Nephron (organoid): ENCODE measurements at regions not wholly inside any gene's neighbourhood (a gene's known extent, or its start where the extent isn't known, plus 50 kb on each side); places are given as distances from the start of the nearest gene placed in this dataset.

Experiments
- H3K27ac Mint-ChIP-seq, 3 experiments: 2 replicates each; pipeline ENCODE4 v1.8.0; 2020; ENCODE audit warnings: mixed read lengths in 3 of 3, mild to moderate bottlenecking in 2 of 3, moderate library complexity in 1 of 3
- H3K27me3 Mint-ChIP-seq: 2 replicates; pipeline ENCODE4 v1.8.0; 2021; ENCODE audit warnings: low read depth, mild to moderate bottlenecking, moderate library complexity, mixed read lengths
- H3K36me3 Mint-ChIP-seq: 2 replicates; pipeline ENCODE4 v1.8.0; 2020; ENCODE audit warnings: low read depth, mixed read lengths
- H3K4me1 Mint-ChIP-seq: 2 replicates; pipeline ENCODE4 v1.8.0; 2020; ENCODE audit warnings: mixed read lengths
- H3K4me3 Mint-ChIP-seq, 3 experiments: 2 replicates each; pipeline ENCODE4 v1.8.0; 2020; ENCODE audit warnings: mild to moderate bottlenecking in 3 of 3, mixed read lengths in 3 of 3, moderate library complexity in 2 of 3
- H3K9me3 Mint-ChIP-seq: 2 replicates; pipeline ENCODE4 v1.8.0; 2020; ENCODE audit warnings: mixed read lengths
- CTCF ChIP-seq, 3 experiments: fragments of 200-600 bp; sonication (generic); IDR thresholded peaks; one replicate each; pipeline ENCODE4 v1.5.0; 2021; ENCODE audit warnings: antibody characterized with exemption in 3 of 3; ENCODE audit not compliant: unreplicated experiment in 3 of 3

- Mint-ChIP-seq H3K4me3 (no peak overlapping the region), H3K27me3 (no peaks in the 10 kb centered on the region), H3K9me3 (peaks cover 11% of the 10 kb centered on the region), H3K36me3 (no peaks in the 10 kb centered on the region), H3K27ac (peak overlapping the region; percentile 5 to 60 (median 22)), H3K4me1 (peaks cover 41% of the 10 kb centered on the region)
- TF ChIP-seq CTCF (IDR thresholded peaks at IDR 0.05; ENCODE audit: unreplicated experiment in 3 of 3), result no peak
Observed at GRCh38 chr2:6692056-6692455, 173.7 kb downstream of the CMPK2 start.

- Mint-ChIP-seq H3K4me3 (peak overlapping the region in 1 of 3 experiments; percentile 36), H3K9me3 (peaks cover 9% of the 10 kb centered on the region), H3K27ac (peak overlapping the region; percentile 57 to 75 (median 60)), H3K27me3 (no peaks in the 10 kb centered on the region), H3K36me3 (no peaks in the 10 kb centered on the region), H3K4me1 (peaks cover 41% of the 10 kb centered on the region)
- no peak for TF ChIP-seq CTCF (IDR thresholded peaks at IDR 0.05; ENCODE audit: unreplicated experiment in 3 of 3)
Observed at GRCh38 chr2:6692819-6693218, 172.9 kb downstream of the CMPK2 start.

- no peak for TF ChIP-seq CTCF (IDR thresholded peaks at IDR 0.05; ENCODE audit: unreplicated experiment in 3 of 3)
- H3K9me3 Mint-ChIP-seq, result peaks cover 2% of the 10 kb centered on the region
- no peaks in the 10 kb centered on the region for H3K36me3 Mint-ChIP-seq
- H3K4me3 Mint-ChIP-seq, result peak overlapping the region in 1 of 3 experiments; percentile 14
- H3K4me1 Mint-ChIP-seq, result peaks cover 41% of the 10 kb centered on the region
- no peak overlapping the region for H3K27ac Mint-ChIP-seq
- H3K27me3 Mint-ChIP-seq, result no peaks in the 10 kb centered on the region
Observed at GRCh38 chr2:6694555-6694954, 171.2 kb downstream of the CMPK2 start.

- TF ChIP-seq CTCF (IDR thresholded peaks at IDR 0.05; ENCODE audit: unreplicated experiment in 3 of 3), result no peak
- Mint-ChIP-seq H3K27me3 (peaks cover 3% of the 10 kb centered on the region), H3K36me3 (peaks cover 7% of the 10 kb centered on the region), H3K4me3 (no peak overlapping the region), H3K4me1 (peaks cover 6% of the 10 kb centered on the region), H3K9me3 (peaks cover 30% of the 10 kb centered on the region), H3K27ac (no peak overlapping the region)
Observed at GRCh38 chr2:6700335-6700734, 165.4 kb downstream of the CMPK2 start.

- peaks cover 46% of the 10 kb centered on the region for H3K9me3 Mint-ChIP-seq
- peaks cover 6% of the 10 kb centered on the region for H3K4me1 Mint-ChIP-seq
- H3K4me3 Mint-ChIP-seq, result no peak overlapping the region
- peaks cover 7% of the 10 kb centered on the region for H3K36me3 Mint-ChIP-seq
- no peak for TF ChIP-seq CTCF (IDR thresholded peaks at IDR 0.05; ENCODE audit: unreplicated experiment in 3 of 3)
- H3K27ac Mint-ChIP-seq, result no peak overlapping the region
- H3K27me3 Mint-ChIP-seq, result peaks cover 3% of the 10 kb centered on the region
Observed at GRCh38 chr2:6704077-6704476, 161.6 kb downstream of the CMPK2 start.

GRCh38 chr2:6721395-6721794 is 144.3 kb downstream of the CMPK2 start:
- TF ChIP-seq CTCF (IDR thresholded peaks at IDR 0.05; ENCODE audit: unreplicated experiment in 3 of 3), result no peak
- no peaks in the 10 kb centered on the region for H3K4me1 Mint-ChIP-seq
- no peaks in the 10 kb centered on the region for H3K27me3 Mint-ChIP-seq
- no peak overlapping the region for H3K27ac Mint-ChIP-seq
- no peaks in the 10 kb centered on the region for H3K36me3 Mint-ChIP-seq
- peaks cover 2% of the 10 kb centered on the region for H3K9me3 Mint-ChIP-seq
- H3K4me3 Mint-ChIP-seq, result no peak overlapping the region
